HCT116 (cell line): ENCODE measurements at regions not wholly inside any gene's neighbourhood (a gene's known extent, or its start where the extent isn't known, plus 50 kb on each side); places are given as distances from the start of the nearest gene placed in this dataset.

ENCODE experiments used
- ATAC-seq: fragments of 200-7000 bp; cut with Tn5 transposase; 2 replicates; pipeline ENCODE4 v1.9.1; 2020; ENCODE audit warnings: mild to moderate bottlenecking, moderate library complexity
- BruUV-seq: library from RNA; stranded (reverse); fragments of 400-500 nt; replicated peaks from 2 replicates; lab custom pipeline; 2021; lab: Mats Ljungman, UMichigan
- CTCF ChIA-PET: fragments of 300-600 bp; sonication (Branson Sonifier 250); formaldehyde crosslinking; loops from one replicate; lab custom pipeline; 2021; ENCODE audit warnings: antibody characterized with exemption; lab: Charles Lee
- POLR2A ChIA-PET: fragments of 300-600, 350-600 bp; sonication (Branson Sonifier 250); formaldehyde crosslinking; loops from one replicate; lab custom pipeline; 2021; ENCODE audit warnings: antibody characterized with exemption; lab: Charles Lee
- RAD21 ChIA-PET, 2 experiments: fragments of 300-600 bp; sonication (Branson Sonifier 250); formaldehyde crosslinking; loops; one replicate each; lab custom pipeline; 2023; ENCODE audit warnings: low total read pairs in 2 of 2; ENCODE audit not compliant: uncharacterized antibody in 2 of 2, unreplicated experiment in 2 of 2, low non-redundant PET in 1 of 2; lab: Charles Lee
- DNase-seq: peaks from one replicate; pipeline ENCODE4 v3.0.0-alpha.2; 2010; ENCODE audit warnings: low read depth, low spot score
- H2AFZ ChIP-seq: fragments of 200-600 bp; shearing (Covaris generic), sonication (generic); 2 replicates; pipeline ENCODE4 v1.6.1; 2017; ENCODE audit warnings: low read depth, mixed run types, mixed read lengths, antibody characterized with exemption, low read length; ENCODE audit not compliant: poor library complexity, severe bottlenecking
- H3K27ac ChIP-seq: 2 replicates; pipeline ENCODE4 v1.5.1; 2012; ENCODE audit warnings: low read depth, low read length
- H3K27me3 ChIP-seq: fragments of 200-600 bp; sonication (generic); 2 replicates; pipeline ENCODE4 v1.6.1; 2016; ENCODE audit warnings: mixed run types, low read length, mixed read lengths; ENCODE audit not compliant: insufficient read depth
- H3K36me3 ChIP-seq, 2 experiments: fragments of 200-500 bp in 1 of 2; fragments of 200-600 bp in 1 of 2; sonication (Bioruptor generic) in 1 of 2; sonication (generic) in 1 of 2; 2 replicates each; pipeline versions ENCODE4 v1.5.1 to v1.6.1; 2014 to 2016; ENCODE audit warnings: low read length in 2 of 2, inconsistent platforms in 1 of 2, mixed read lengths in 1 of 2, mixed run types in 1 of 2; ENCODE audit not compliant: insufficient read depth in 2 of 2, control insufficient read depth in 1 of 2
- H3K4me1 ChIP-seq, 2 experiments: fragments of 200-600 bp in 1 of 2; sonication (generic) in 1 of 2; 2 replicates each; pipeline versions ENCODE4 v1.5.1 to v1.6.1; 2012 to 2017; ENCODE audit warnings: low read length in 2 of 2, inconsistent platforms in 1 of 2, mild to moderate bottlenecking in 1 of 2, mixed read lengths in 1 of 2, mixed run types in 1 of 2, moderate library complexity in 1 of 2; ENCODE audit not compliant: insufficient read depth in 2 of 2, control insufficient read depth in 1 of 2
- H3K4me2 ChIP-seq: fragments of 200-600 bp; sonication (generic); 2 replicates; pipeline ENCODE4 v1.6.1; 2017; ENCODE audit warnings: mixed run types, low read length, mixed read lengths
- H3K4me3 ChIP-seq, 2 experiments: fragments of 200-600 bp in 1 of 2; sonication (generic) in 1 of 2; replicated peaks in 1 of 2; 2 replicates each; pipeline ENCODE4 v1.5.1; 2011 to 2016; ENCODE audit warnings: low read length in 2 of 2, control low read depth in 1 of 2, low read depth in 1 of 2, mild to moderate bottlenecking in 1 of 2, mixed read lengths in 1 of 2, mixed run types in 1 of 2
- H3K79me2 ChIP-seq: fragments of 200-600 bp; sonication (generic); 2 replicates; pipeline ENCODE4 v1.6.1; 2017; ENCODE audit warnings: mild to moderate bottlenecking, mixed run types, low read length, moderate library complexity, mixed read lengths; ENCODE audit not compliant: insufficient read depth
- H3K9ac ChIP-seq: fragments of 200-600 bp; sonication (generic); 2 replicates; pipeline ENCODE4 v1.6.1; 2016; ENCODE audit warnings: low read length, mixed read lengths
- H3K9me2 ChIP-seq: fragments of 200-600 bp; sonication (generic), shearing (Covaris generic); 2 replicates; pipeline ENCODE4 v1.6.1; 2017; ENCODE audit warnings: mixed run types, mild to moderate bottlenecking, moderate library complexity; ENCODE audit not compliant: insufficient read depth
- H3K9me3 ChIP-seq, 2 experiments: fragments of 200-500 bp in 1 of 2; fragments of 200-600 bp in 1 of 2; sonication (Bioruptor generic) in 1 of 2; sonication (generic) in 1 of 2; 2 replicates each; pipeline ENCODE4 v1.6.1; 2014 to 2017; ENCODE audit warnings: low read length in 2 of 2, mixed read lengths in 2 of 2, inconsistent platforms in 1 of 2, low read depth in 1 of 2, mild to moderate bottlenecking in 1 of 2, mixed run types in 1 of 2, moderate library complexity in 1 of 2; ENCODE audit not compliant: control insufficient read depth in 1 of 2, insufficient read depth in 1 of 2
- H4K20me1 ChIP-seq: fragments of 200-600 bp; sonication (generic), shearing (Covaris generic); 2 replicates; pipeline ENCODE4 v1.6.1; 2017; ENCODE audit warnings: mixed run types, mild to moderate bottlenecking, moderate library complexity; ENCODE audit not compliant: insufficient read depth
- CBX3 ChIP-seq: IDR thresholded peaks from 2 replicates; pipeline ENCODE4 v1.6.1; 2012; ENCODE audit warnings: low read depth
- CTCF ChIP-seq, 3 experiments: fragments of 200-600 bp in 1 of 3; sonication (generic) in 1 of 3; IDR thresholded peaks in 2 of 3; conservative IDR thresholded peaks in 1 of 3; 2 replicates each; pipeline ENCODE4 v1.5.1; 2012 to 2017; ENCODE audit warnings: low read depth in 2 of 3, low read length in 2 of 3, antibody characterized with exemption in 1 of 3, borderline replicate concordance in 1 of 3, control low read depth in 1 of 3, mild to moderate bottlenecking in 1 of 3, mixed read lengths in 1 of 3, mixed run types in 1 of 3, moderate library complexity in 1 of 3; ENCODE audit not compliant: insufficient read depth in 1 of 3
- EGR1 ChIP-seq: IDR thresholded peaks from 2 replicates; pipeline ENCODE4 v1.6.1; 2012; ENCODE audit warnings: low read depth
- ELF1 ChIP-seq: IDR thresholded peaks from 2 replicates; pipeline ENCODE4 v1.6.1; 2012; ENCODE audit warnings: low read depth, borderline replicate concordance
- EZH2 ChIP-seq: fragments of 200-600 bp; sonication (generic); IDR thresholded peaks from 2 replicates; pipeline ENCODE4 v1.6.1; 2017; ENCODE audit warnings: antibody characterized with exemption, mixed run types
- POLR2A ChIP-seq: IDR thresholded peaks from 2 replicates; pipeline ENCODE4 v1.7.0; 2011; ENCODE audit warnings: borderline replicate concordance; ENCODE audit not compliant: insufficient read depth, insufficient read length; ENCODE audit errors: extremely low read depth
- RAD21 ChIP-seq: IDR thresholded peaks from 2 replicates; pipeline ENCODE4 v1.6.1; 2012; ENCODE audit warnings: low read depth, mild to moderate bottlenecking
- SIN3A ChIP-seq: IDR thresholded peaks from 2 replicates; pipeline ENCODE4 v1.6.1; 2012; ENCODE audit warnings: low read depth
- TCF7L2 ChIP-seq: IDR thresholded peaks from 2 replicates; pipeline ENCODE4 v1.7.0; 2011; ENCODE audit warnings: borderline replicate concordance, inconsistent platforms; ENCODE audit not compliant: insufficient read depth, insufficient read length; ENCODE audit errors: extremely low read depth
- intact Hi-C: fragments of 100-400 bp; cut with micrococcal nuclease; formaldehyde crosslinking; loops from 2 replicates; pipeline ENCODE4 v1.10.0; 2022

DNA sequence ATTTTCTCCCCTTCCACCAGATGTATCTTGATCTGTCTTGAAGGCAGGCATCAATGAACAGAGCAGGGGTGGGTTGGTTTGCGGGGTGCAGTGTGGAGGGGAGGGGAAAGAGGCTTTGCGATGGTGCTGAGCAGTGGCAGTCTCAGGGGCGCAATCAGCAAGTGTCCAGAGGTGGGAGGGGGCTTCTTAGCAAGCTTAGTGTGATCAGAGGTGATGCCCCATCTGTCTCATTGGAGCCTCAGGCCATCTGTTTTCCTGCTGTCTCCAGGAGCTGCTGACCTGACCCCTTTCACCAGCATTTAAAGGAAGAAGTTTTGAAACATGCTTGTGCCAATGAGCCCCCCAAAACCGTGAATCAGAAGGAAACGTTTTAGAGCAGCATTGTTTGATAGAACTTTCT, 187.7 kb upstream of the LHX5 start:
- no peaks in the 10 kb centered on the region for H3K9me3 ChIP-seq
- H3K27ac ChIP-seq = no peak overlapping the region
- TF ChIP-seq POLR2A = no peak
- TF ChIP-seq CTCF (IDR thresholded peaks at IDR 0.05 in 2 of 3, conservative IDR thresholded peaks at IDR 0.05 in 1 of 3; ENCODE audit: borderline replicate concordance in 1 of 3, insufficient read depth in 1 of 3, low read depth in 2 of 3, low read length in 2 of 3) = no peak
- no peak for TF ChIP-seq CBX3
- TF ChIP-seq RAD21 = no peak
- TF ChIP-seq ELF1 = no peak
- H3K27me3 ChIP-seq = peaks cover 5% of the 10 kb centered on the region
- ATAC-seq (no peak), DNase-seq (no peak)
- H3K4me1 ChIP-seq = no peaks in the 10 kb centered on the region
- intact Hi-C loops = no loop called here
- no peak overlapping the region for H3K9ac ChIP-seq
- CTCF ChIA-PET = no interaction called here
- no TSS peak for BruUV-seq
- RAD21 ChIA-PET = no interaction called here
- POLR2A ChIA-PET = no interaction called here
- no peaks in the 10 kb centered on the region for H3K79me2 ChIP-seq
- H3K4me2 ChIP-seq = no peak overlapping the region
- no peaks in the 10 kb centered on the region for H3K36me3 ChIP-seq
- H2AFZ ChIP-seq = no peak overlapping the region
- no peak overlapping the region for H3K4me3 ChIP-seq
- no peaks in the 10 kb centered on the region for H3K9me2 ChIP-seq
- no peaks in the 10 kb centered on the region for H4K20me1 ChIP-seq

- TF ChIP-seq EZH2 = no peak
- no peak for TF ChIP-seq TCF7L2
- no peak for TF ChIP-seq SIN3A
- no peak for TF ChIP-seq ELF1
- no peak for TF ChIP-seq EGR1
- TF ChIP-seq, all 23 proteins: peak for 0
- Histone ChIP-seq H3K4me1 (no peaks in the 10 kb centered on the region), H4K20me1 (no peaks in the 10 kb centered on the region), H3K9me3 (no peaks in the 10 kb centered on the region), H3K36me3 (no peaks in the 10 kb centered on the region), H3K27ac (no peak overlapping the region), H3K9me2 (no peaks in the 10 kb centered on the region), H3K4me3 (no peak overlapping the region), H2AFZ (no peak overlapping the region), H3K9ac (no peak overlapping the region), H3K27me3 (peaks cover 5% of the 10 kb centered on the region), H3K79me2 (no peaks in the 10 kb centered on the region), H3K4me2 (no peak overlapping the region)
- intact Hi-C loops = no loop called here
- POLR2A ChIA-PET = no interaction called here
- ATAC-seq = no peak
- RAD21 ChIA-PET = no interaction called here
- no peak for DNase-seq
- BruUV-seq = no TSS peak
- CTCF ChIA-PET = no interaction called here
Observed at GRCh38 chr12:113659015-113659414, 187.3 kb upstream of the LHX5 start.
